Tibial nerve (tissue), 4 donors: ENCODE measurements at regions not wholly inside any gene's neighbourhood (a gene's known extent, or its start where the extent isn't known, plus 50 kb on each side); places are given as distances from the start of the nearest gene placed in this dataset.

Source experiments
- DNase-seq, 2 donors: peaks; one replicate each; pipeline ENCODE4 v3.0.0-alpha.2; 2019; ENCODE audit warnings: low spot score in 2 of 2
- H3K27ac ChIP-seq, 4 donors: fragments of 200-600 bp; sonication (generic) in 3 of 4; one replicate each; pipeline ENCODE4 v1.5.1; 2017 to 2019; ENCODE audit warnings: mild to moderate bottlenecking in 1 of 4
- H3K27me3 ChIP-seq, 2 donors: fragments of 200-600 bp; sonication (generic) in 1 of 2; one replicate each; pipeline versions ENCODE4 v1.5.1 to v1.6.0; 2017 to 2019
- H3K36me3 ChIP-seq, 3 donors: fragments of 200-600 bp; sonication (generic); one replicate each; pipeline ENCODE4 v1.5.1; 2018 to 2019
- H3K4me1 ChIP-seq, 4 donors: fragments of 200-600 bp; sonication (generic) in 3 of 4; one replicate each; pipeline ENCODE4 v1.5.1; 2017 to 2019
- H3K4me3 ChIP-seq, 4 donors: fragments of 200-600 bp; sonication (generic) in 3 of 4; one replicate each; pipeline ENCODE4 v1.5.1; 2017 to 2019; ENCODE audit warnings: mild to moderate bottlenecking in 1 of 4, moderate library complexity in 1 of 4
- H3K9me3 ChIP-seq, 4 donors: fragments of 200-600 bp; sonication (generic) in 3 of 4; one replicate each; pipeline ENCODE4 v1.5.1; 2017 to 2019
- CTCF ChIP-seq, 5 experiments: fragments of 200-600 bp in 3 of 5; fragments of 450-650 bp in 2 of 5; sonication (generic) in 3 of 5; IDR thresholded peaks; one replicate each; pipeline ENCODE4 v1.5.1; 2016 to 2019; ENCODE audit warnings: antibody characterized with exemption in 5 of 5, mild to moderate bottlenecking in 3 of 5, moderate library complexity in 2 of 5
- EP300 ChIP-seq, 2 donors: sonication (generic); formaldehyde crosslinking; IDR thresholded peaks; one replicate each; pipeline ENCODE4 v1.6.1; 2017; ENCODE audit warnings: antibody characterized with exemption in 2 of 2, mild to moderate bottlenecking in 1 of 2
- POLR2A ChIP-seq, 2 donors: fragments of 450-650 bp; IDR thresholded peaks; one replicate each; pipeline ENCODE4 v1.6.1; 2017; ENCODE audit warnings: antibody characterized with exemption in 2 of 2, mild to moderate bottlenecking in 2 of 2, moderate library complexity in 2 of 2
- WGBS, 2 donors: methylation state at CpG; one replicate each; pipeline ENCODE4 v1.1.5; 2018; 5-methylcytosine and 5-hydroxymethylcytosine counted together

DNA sequence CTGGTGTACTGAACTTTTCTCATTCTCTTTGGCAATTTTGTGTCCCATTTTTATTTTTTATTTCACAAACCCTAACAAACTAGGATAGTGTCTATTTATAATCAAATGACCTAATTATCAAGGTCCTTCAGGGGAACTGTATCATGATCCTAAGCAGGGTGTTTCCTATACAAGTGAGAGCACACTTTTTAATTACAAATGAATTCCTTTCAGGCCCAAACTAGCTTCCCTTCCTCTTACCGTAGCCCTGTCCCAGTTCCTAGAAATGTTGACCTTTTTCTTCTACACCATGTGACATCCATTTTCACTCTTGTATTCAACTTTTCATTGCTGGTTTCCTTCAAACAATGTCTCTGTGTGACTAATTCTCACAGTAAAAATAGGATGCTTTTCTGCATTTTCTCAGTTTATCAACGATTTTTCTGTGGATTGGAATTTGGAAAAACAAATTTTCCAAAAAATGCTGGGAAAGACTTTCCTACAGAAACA lies 411.4 kb downstream of the CCDC91 start:
- Histone ChIP-seq H3K4me3 (no peak overlapping the region), H3K9me3 (peaks cover 0 to 5% (median 2%) of the 10 kb centered on the region in 4 donors), H3K27ac (no peak overlapping the region), H3K4me1 (peaks cover 0 to 2% (median 0%) of the 10 kb centered on the region in 4 donors), H3K36me3 (no peaks in the 10 kb centered on the region), H3K27me3 (no peaks in the 10 kb centered on the region)
- TF ChIP-seq EP300 (IDR thresholded peaks at IDR 0.05) (no peak), CTCF (IDR thresholded peaks at IDR 0.05) (no peak), POLR2A (IDR thresholded peaks at IDR 0.05) (no peak)
- WGBS, 2 donors = 26 to 29% methylated on average over 2 of the region's 2 CpGs
- no peak for DNase-seq

- H3K9me3 ChIP-seq = peaks cover 0 to 15% (median 6%) of the 10 kb centered on the region in 4 donors
- H3K4me1 ChIP-seq = peaks cover 0 to 2% (median 0%) of the 10 kb centered on the region in 4 donors
- no peak for DNase-seq
- H3K36me3 ChIP-seq = no peaks in the 10 kb centered on the region
- 78 to 87% methylated on average over 4 of the region's 4 CpGs for WGBS, 2 donors
- H3K27me3 ChIP-seq = no peaks in the 10 kb centered on the region
- no peak for TF ChIP-seq POLR2A (IDR thresholded peaks at IDR 0.05)
- H3K27ac ChIP-seq = no peak overlapping the region
- H3K4me3 ChIP-seq = no peak overlapping the region
Measured at GRCh38 chr12:28602786-28603185, 412.5 kb downstream of the CCDC91 start.

- peaks cover 0 to 2% (median 0%) of the 10 kb centered on the region in 4 donors for H3K4me1 ChIP-seq
Measured at GRCh38 chr12:28603239-28603638, 413.0 kb downstream of the CCDC91 start.

DNA sequence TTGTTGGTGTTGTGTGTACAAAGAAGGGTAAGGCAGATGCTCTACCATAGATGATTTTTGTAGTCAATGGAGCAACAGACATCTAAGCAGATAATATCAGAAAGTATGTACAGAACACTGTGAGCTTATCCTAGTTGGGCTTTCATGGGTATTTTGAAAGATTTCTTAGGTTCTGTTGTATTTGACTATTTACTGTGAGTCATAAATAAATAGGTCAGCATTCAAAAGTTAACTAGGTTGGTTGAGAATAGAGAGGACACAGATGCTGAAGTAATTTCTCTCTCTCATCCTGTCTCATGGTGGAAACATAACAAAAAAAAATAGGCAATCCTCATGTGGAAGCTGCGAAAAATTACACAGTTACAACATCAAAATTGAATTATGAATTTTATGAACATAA lies 413.5 kb downstream of the CCDC91 start:
- H3K27me3 ChIP-seq = no peaks in the 10 kb centered on the region
- H3K27ac ChIP-seq = peak overlapping the region in 1 of 4 donors; percentile 1
- DNase-seq = no peak
- peaks cover 0 to 24% (median 6%) of the 10 kb centered on the region in 4 donors for H3K9me3 ChIP-seq
- peaks cover 0 to 2% (median 0%) of the 10 kb centered on the region in 4 donors for H3K4me1 ChIP-seq
- TF ChIP-seq CTCF (IDR thresholded peaks at IDR 0.05) (no peak), EP300 (IDR thresholded peaks at IDR 0.05) (no peak), POLR2A (IDR thresholded peaks at IDR 0.05) (no peak)
- 46 to 52% methylated on average over 1 of the region's 1 CpG for WGBS, 2 donors
- H3K4me3 ChIP-seq = no peak overlapping the region
- H3K36me3 ChIP-seq = no peaks in the 10 kb centered on the region

More at GRCh38 chr12:28603239-28603638, 413.0 kb downstream of the CCDC91 start:
- no peaks in the 10 kb centered on the region for H3K27me3 ChIP-seq
- no peak overlapping the region for H3K4me3 ChIP-seq
- H3K27ac ChIP-seq = no peak overlapping the region
- no peaks in the 10 kb centered on the region for H3K36me3 ChIP-seq
- WGBS, 2 donors = 56 to 58% methylated on average over 5 of the region's 5 CpGs
- no peak for TF ChIP-seq EP300 (IDR thresholded peaks at IDR 0.05)
- TF ChIP-seq POLR2A (IDR thresholded peaks at IDR 0.05) = no peak
- TF ChIP-seq CTCF (IDR thresholded peaks at IDR 0.05) = no peak
- no peak for DNase-seq
- H3K9me3 ChIP-seq = peaks cover 0 to 18% (median 6%) of the 10 kb centered on the region in 4 donors

GRCh38 chr12:28604240-28604639 lies 414.0 kb downstream of the CCDC91 start:
- TF ChIP-seq CTCF (IDR thresholded peaks at IDR 0.05) = no peak
- no peak for TF ChIP-seq EP300 (IDR thresholded peaks at IDR 0.05)
- no peak for TF ChIP-seq POLR2A (IDR thresholded peaks at IDR 0.05)
- Histone ChIP-seq H3K27ac (no peak overlapping the region), H3K4me1 (peaks cover 0 to 2% (median 0%) of the 10 kb centered on the region in 4 donors), H3K9me3 (peaks cover 0 to 25% (median 6%) of the 10 kb centered on the region in 4 donors), H3K36me3 (no peaks in the 10 kb centered on the region), H3K4me3 (no peak overlapping the region), H3K27me3 (no peaks in the 10 kb centered on the region)
- WGBS, 2 donors = 16 to 34% methylated on average over 1 of the region's 1 CpG
- DNase-seq = no peak
